IMR-90 (cell line): ENCODE measurements at regions not wholly inside any gene's neighbourhood (a gene's known extent, or its start where the extent isn't known, plus 50 kb on each side); places are given as distances from the start of the nearest gene placed in this dataset.

Experiments used
- ATAC-seq: fragments of 200-7000 bp; cut with Tn5 transposase; 2 replicates; pipeline ENCODE4 v1.9.1; 2020; ENCODE audit warnings: low read depth, mild to moderate bottlenecking, moderate library complexity
- BruUV-seq: library from RNA; stranded (reverse); fragments of 400-500 nt; replicated peaks from 2 replicates; lab custom pipeline; 2021; lab: Mats Ljungman, UMichigan
- CTCF ChIA-PET: fragments of 300-600 bp; formaldehyde crosslinking; extraction: SDS; loops from one replicate; lab custom pipeline; 2021; ENCODE audit warnings: antibody characterized with exemption; lab: Yijun Ruan, JAX
- POLR2A ChIA-PET: fragments of 300-600 bp; sonication (Branson Sonifier 250); formaldehyde crosslinking; loops from one replicate; lab custom pipeline; 2022; ENCODE audit warnings: antibody characterized with exemption; ENCODE audit not compliant: unreplicated experiment; lab: Charles Lee
- DNase-seq: peaks from one replicate; pipeline ENCODE4 v3.0.0; 2013
- H2AFZ ChIP-seq: replicated peaks from 2 replicates; pipeline ENCODE3; 2013; ENCODE audit warnings: low read length, mild to moderate bottlenecking; ENCODE audit not compliant: poor library complexity
- H2AK5ac ChIP-seq: 2 replicates; pipeline ENCODE4 v1.6.1; 2013; ENCODE audit warnings: low read depth, low read length, inconsistent platforms
- H2AK9ac ChIP-seq: replicated peaks from 2 replicates; pipeline ENCODE3; 2013; ENCODE audit warnings: mild to moderate bottlenecking, low read depth, low read length, moderate library complexity; ENCODE audit not compliant: poor library complexity
- H2BK120ac ChIP-seq: 2 replicates; pipeline ENCODE4 v1.6.1; 2013; ENCODE audit warnings: low read depth, low read length, inconsistent platforms
- H2BK15ac ChIP-seq: 3 replicates; pipeline ENCODE4 v1.6.1; 2013; ENCODE audit warnings: low read depth, low read length, inconsistent platforms
- H2BK20ac ChIP-seq: 2 replicates; pipeline ENCODE4 v1.6.1; 2013; ENCODE audit warnings: low read depth, mild to moderate bottlenecking, inconsistent platforms, low read length, moderate library complexity
- H2BK5ac ChIP-seq: 2 replicates; pipeline ENCODE4 v1.6.1; 2013; ENCODE audit warnings: mild to moderate bottlenecking, low read depth, low read length, inconsistent platforms; ENCODE audit not compliant: poor library complexity, severe bottlenecking
- H3K14ac ChIP-seq: replicated peaks from 2 replicates; pipeline ENCODE4 v1.6.1; 2013; ENCODE audit warnings: low read depth, low read length, inconsistent platforms
- H3K18ac ChIP-seq: 2 replicates; pipeline ENCODE4 v1.6.1; 2013; ENCODE audit warnings: low read depth, low read length, control low read depth
- H3K23ac ChIP-seq: 2 replicates; pipeline ENCODE4 v1.6.1; 2013; ENCODE audit warnings: low read depth, low read length, inconsistent platforms
- H3K27ac ChIP-seq: 2 replicates; pipeline ENCODE4 v1.5.1; 2013; ENCODE audit warnings: mild to moderate bottlenecking, control low read depth, low read length; ENCODE audit not compliant: insufficient read depth
- H3K27me3 ChIP-seq: 2 replicates; pipeline ENCODE4 v1.6.1; 2013; ENCODE audit warnings: low read length; ENCODE audit not compliant: control insufficient read depth, insufficient read depth
- H3K36me3 ChIP-seq: 2 replicates; pipeline ENCODE4 v1.6.1; 2013; ENCODE audit warnings: low read length, mixed read lengths; ENCODE audit not compliant: control insufficient read depth, insufficient read depth
- H3K4ac ChIP-seq: 2 replicates; pipeline ENCODE4 v1.6.1; 2013; ENCODE audit warnings: low read depth, low read length, inconsistent platforms
- H3K4me1 ChIP-seq: 2 replicates; pipeline ENCODE4 v1.6.1; 2013; ENCODE audit warnings: low read length, mixed read lengths; ENCODE audit not compliant: control insufficient read depth, insufficient read depth
- H3K4me2 ChIP-seq: 2 replicates; pipeline ENCODE4 v1.6.1; 2013; ENCODE audit warnings: low read depth, mild to moderate bottlenecking, control low read depth, low read length, moderate library complexity
- H3K4me3 ChIP-seq: 2 replicates; pipeline ENCODE4 v1.5.1; 2013; ENCODE audit warnings: low read depth, mild to moderate bottlenecking, control low read depth, low read length, moderate library complexity; ENCODE audit not compliant: insufficient read depth
- H3K56ac ChIP-seq: 2 replicates; pipeline ENCODE4 v1.6.1; 2013; ENCODE audit warnings: low read length, inconsistent platforms; ENCODE audit not compliant: insufficient read depth; ENCODE audit errors: extremely low read depth
- H3K79me1 ChIP-seq, 2 experiments: 2 replicates each; pipeline ENCODE4 v1.6.1; 2013; ENCODE audit warnings: low read length in 2 of 2, inconsistent platforms in 1 of 2, low read depth in 1 of 2
- H3K9ac ChIP-seq: 2 replicates; pipeline ENCODE4 v1.6.1; 2013; ENCODE audit warnings: low read depth, low read length, control low read depth
- H3K9me1 ChIP-seq: 2 replicates; pipeline ENCODE4 v1.6.1; 2013; ENCODE audit warnings: low read length, inconsistent platforms; ENCODE audit not compliant: insufficient read depth
- H3K9me3 ChIP-seq: 2 replicates; pipeline ENCODE4 v1.6.1; 2013; ENCODE audit warnings: low read length; ENCODE audit not compliant: control insufficient read depth, insufficient read depth
- H4K20me1 ChIP-seq: 2 replicates; pipeline ENCODE4 v1.6.1; 2013; ENCODE audit warnings: low read length, inconsistent platforms; ENCODE audit not compliant: insufficient read depth
- H4K5ac ChIP-seq: 2 replicates; pipeline ENCODE4 v1.6.1; 2013; ENCODE audit warnings: mild to moderate bottlenecking, low read depth, low read length, control low read depth
- H4K8ac ChIP-seq, 2 experiments: 2 replicates each; pipeline ENCODE4 v1.6.1; 2013; ENCODE audit warnings: low read depth in 2 of 2, low read length in 2 of 2, control low read depth in 1 of 2, inconsistent platforms in 1 of 2
- H4K91ac ChIP-seq: 2 replicates; pipeline ENCODE4 v1.6.1; 2013; ENCODE audit warnings: low read depth, low read length, inconsistent platforms; ENCODE audit not compliant: insufficient read depth
- BHLHE40 ChIP-seq: fragments of 150-350 bp; IDR thresholded peaks from 2 replicates; pipeline ENCODE4 v1.6.1; 2016; ENCODE audit warnings: mild to moderate bottlenecking, low read depth, low read length
- CHD1 ChIP-seq: IDR thresholded peaks from 2 replicates; pipeline ENCODE4 v1.6.1; 2012; ENCODE audit warnings: low read depth, low read length, improper control_type of control experiment
- CTCF ChIP-seq: conservative IDR thresholded peaks from 2 replicates; pipeline ENCODE4 v1.5.1; 2012; ENCODE audit warnings: mild to moderate bottlenecking, low read depth, low read length, improper control_type of control experiment
- ELK1 ChIP-seq: fragments of 150-350 bp; IDR thresholded peaks from 2 replicates; pipeline ENCODE4 v1.6.1; 2016; ENCODE audit warnings: low read depth, mild to moderate bottlenecking, low read length, moderate library complexity, borderline replicate concordance
- FOS ChIP-seq: fragments of 150-350 bp; IDR thresholded peaks from 2 replicates; pipeline ENCODE4 v1.6.1; 2016; ENCODE audit warnings: low read depth, low read length
- MAZ ChIP-seq: IDR thresholded peaks from 2 replicates; pipeline ENCODE4 v1.6.1; 2012; ENCODE audit warnings: low read depth, mild to moderate bottlenecking, low read length, improper control_type of control experiment, moderate library complexity, borderline replicate concordance
- MXI1 ChIP-seq: IDR thresholded peaks from 2 replicates; pipeline ENCODE4 v1.6.1; 2012; ENCODE audit warnings: low read depth, mild to moderate bottlenecking, low read length, moderate library complexity, borderline replicate concordance
- NFE2L2 ChIP-seq: fragments of 150-350 bp; IDR thresholded peaks from 2 replicates; pipeline ENCODE4 v1.6.1; 2016; ENCODE audit warnings: low read depth, mild to moderate bottlenecking, low read length
- POLR2A ChIP-seq: IDR thresholded peaks from 2 replicates; pipeline ENCODE4 v1.6.1; 2012; ENCODE audit warnings: mild to moderate bottlenecking, low read depth, low read length
- RAD21 ChIP-seq: IDR thresholded peaks from 2 replicates; pipeline ENCODE4 v1.6.1; 2012; ENCODE audit warnings: low read length, improper control_type of control experiment
- RCOR1 ChIP-seq: IDR thresholded peaks from 2 replicates; pipeline ENCODE4 v1.6.1; 2012; ENCODE audit warnings: mild to moderate bottlenecking, low read length, improper control_type of control experiment; ENCODE audit not compliant: insufficient replicate concordance
- WGBS, 2 experiments: methylation state at CpG; one replicate each; pipeline versions ENCODE4 v1.1.5 to v1.1.7; 2013; ENCODE audit warnings: missing lambda C conversion rate in 2 of 2; ENCODE audit not compliant: insufficient read length in 1 of 2; ENCODE audit errors: extremely low coverage in 2 of 2; 5-methylcytosine and 5-hydroxymethylcytosine counted together
- dilution Hi-C: fragments of 300-500 bp; cut with HindIII; formaldehyde crosslinking; loops from one replicate; pipeline ENCODE4 v1.14.3; 2018; ENCODE audit warnings: low sequenced_read_pairs; ENCODE audit not compliant: unreplicated experiment
- in situ Hi-C: fragments of 300-500 bp; cut with MboI; formaldehyde crosslinking; loops from 3 replicates; pipeline ENCODE4 v1.14.3; 2019; ENCODE audit warnings: low sequenced_read_pairs, inconsistent platforms, mixed read lengths
- intact Hi-C: fragments of 100-400 bp; cut with micrococcal nuclease; formaldehyde crosslinking; loops from 2 replicates; pipeline ENCODE4 v1.10.0; 2022

DNA sequence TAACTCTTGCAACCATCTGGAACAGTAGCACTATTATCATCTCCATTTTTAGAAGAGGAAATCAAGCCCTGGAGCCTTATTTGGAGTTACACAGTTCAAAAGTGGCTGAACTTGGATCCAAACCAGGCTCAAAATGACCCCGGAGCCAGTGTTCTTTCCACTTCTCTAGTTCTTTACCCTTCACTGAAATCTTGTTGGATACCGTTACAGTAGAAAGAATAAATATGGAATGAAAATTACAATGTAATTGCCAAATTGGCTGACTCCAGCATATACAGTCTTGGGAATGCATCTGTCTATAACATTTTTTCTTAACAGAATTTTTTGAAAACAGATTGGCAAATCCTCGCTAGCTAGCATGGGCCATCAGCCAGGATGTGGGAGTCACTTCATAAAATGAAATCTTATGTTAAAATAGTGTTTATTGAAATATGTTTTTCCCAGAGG lies 261.4 kb downstream of the CTH start:
- Histone ChIP-seq H3K4me1 (no peaks in the 10 kb centered on the region), H3K4ac (no peak overlapping the region), H2BK120ac (no peak overlapping the region), H4K8ac (no peak overlapping the region), H2AK5ac (no peak overlapping the region), H2BK15ac (no peak overlapping the region), H3K4me2 (no peak overlapping the region), H4K5ac (no peak overlapping the region), H3K4me3 (no peak overlapping the region), H3K14ac (no peak overlapping the region), H3K79me1 (no peaks in the 10 kb centered on the region), H3K36me3 (no peaks in the 10 kb centered on the region), H4K20me1 (no peaks in the 10 kb centered on the region), H3K9ac (no peak overlapping the region), H3K18ac (no peak overlapping the region), H3K27me3 (no peaks in the 10 kb centered on the region), H3K9me3 (no peaks in the 10 kb centered on the region), H3K27ac (no peak overlapping the region), H2BK5ac (no peak overlapping the region), H2BK20ac (no peak overlapping the region), H2AK9ac (no peak overlapping the region), H3K56ac (no peak overlapping the region), H2AFZ (no peak overlapping the region), H3K23ac (no peak overlapping the region), H3K9me1 (no peaks in the 10 kb centered on the region), H4K91ac (no peak overlapping the region)
- DNase-seq (no peak), ATAC-seq (no peak)
- dilution Hi-C loops (no loop called here), intact Hi-C loops (no loop called here), in situ Hi-C loops (no loop called here)
- ChIA-PET CTCF (no interaction called here), POLR2A (no interaction called here)
- WGBS, 2 experiments: no CpG with 5 or more reads among the region's 3 CpGs
- TF ChIP-seq MAZ (no peak), CTCF (no peak), NFE2L2 (no peak), POLR2A (no peak), BHLHE40 (no peak), RAD21 (no peak), CHD1 (no peak), RCOR1 (no peak), MXI1 (no peak), ELK1 (no peak), FOS (no peak)
- BruUV-seq: no TSS peak
